ENCODE measurements at regions not wholly inside any gene's neighbourhood (a gene's known extent, or its start where the extent isn't known, plus 50 kb on each side); places are given as distances from the start of the nearest gene placed in this dataset.

DNA sequence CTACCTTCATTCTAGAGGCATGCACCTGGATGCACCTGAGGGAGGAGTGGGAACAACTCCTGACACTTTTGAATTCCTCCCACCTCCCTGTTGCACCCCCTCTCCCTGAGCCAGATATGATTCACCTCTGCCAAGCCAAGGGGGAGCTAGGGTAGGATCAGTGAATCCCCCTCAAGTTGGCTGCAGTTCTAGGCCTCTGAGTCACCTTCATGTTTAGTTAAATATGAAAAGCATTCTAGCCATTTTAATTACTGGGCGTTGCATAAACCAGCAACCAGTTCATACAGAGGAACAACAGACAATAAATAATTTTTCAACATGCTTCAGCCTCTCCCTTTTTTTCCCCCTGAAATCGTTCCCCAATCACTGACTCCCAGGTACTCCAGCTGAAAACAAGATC is 1440.2 kb downstream of the ADGRL3 start:
- Histone ChIP-seq H3K9me3 (no peaks in the 10 kb centered on the region), H3K27me3 (no peaks in the 10 kb centered on the region), H3K4me1 (no peaks in the 10 kb centered on the region), H3K4me3 (no peak overlapping the region), H3K27ac (no peak overlapping the region), H3K36me3 (no peaks in the 10 kb centered on the region)
- TF ChIP-seq POLR2A (IDR thresholded peaks at IDR 0.05), result no peak
- TF ChIP-seq, protein P1, sequence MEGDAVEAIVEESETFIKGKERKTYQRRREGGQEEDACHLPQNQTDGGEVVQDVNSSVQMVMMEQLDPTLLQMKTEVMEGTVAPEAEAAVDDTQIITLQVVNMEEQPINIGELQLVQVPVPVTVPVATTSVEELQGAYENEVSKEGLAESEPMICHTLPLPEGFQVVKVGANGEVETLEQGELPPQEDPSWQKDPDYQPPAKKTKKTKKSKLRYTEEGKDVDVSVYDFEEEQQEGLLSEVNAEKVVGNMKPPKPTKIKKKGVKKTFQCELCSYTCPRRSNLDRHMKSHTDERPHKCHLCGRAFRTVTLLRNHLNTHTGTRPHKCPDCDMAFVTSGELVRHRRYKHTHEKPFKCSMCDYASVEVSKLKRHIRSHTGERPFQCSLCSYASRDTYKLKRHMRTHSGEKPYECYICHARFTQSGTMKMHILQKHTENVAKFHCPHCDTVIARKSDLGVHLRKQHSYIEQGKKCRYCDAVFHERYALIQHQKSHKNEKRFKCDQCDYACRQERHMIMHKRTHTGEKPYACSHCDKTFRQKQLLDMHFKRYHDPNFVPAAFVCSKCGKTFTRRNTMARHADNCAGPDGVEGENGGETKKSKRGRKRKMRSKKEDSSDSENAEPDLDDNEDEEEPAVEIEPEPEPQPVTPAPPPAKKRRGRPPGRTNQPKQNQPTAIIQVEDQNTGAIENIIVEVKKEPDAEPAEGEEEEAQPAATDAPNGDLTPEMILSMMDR (IDR thresholded peaks at IDR 0.05), result no peak
- DNase-seq, result no peak

DNA sequence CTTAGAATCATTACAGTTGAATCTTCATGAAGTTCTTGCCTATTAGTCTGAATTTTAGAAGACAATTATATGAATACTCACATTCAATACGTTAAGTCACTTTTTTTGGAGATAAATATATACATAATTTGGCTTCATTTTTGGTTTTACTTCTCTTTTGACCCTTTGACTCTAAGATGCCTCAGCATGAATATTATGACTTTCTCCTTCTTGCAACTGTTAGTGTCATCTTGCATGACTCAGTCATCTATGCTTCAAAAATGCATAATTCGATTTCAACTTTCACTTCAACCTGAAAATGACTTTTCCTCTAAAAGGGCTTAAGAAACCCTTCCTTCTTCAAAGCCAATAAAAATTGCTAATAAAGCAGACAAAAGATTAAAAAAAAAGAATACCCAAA is 1427.5 kb downstream of the ADGRL3 start:
- no peaks in the 10 kb centered on the region for H3K4me1 ChIP-seq
- no peak overlapping the region for H3K4me3 ChIP-seq
- DNase-seq, result no peak
- no peaks in the 10 kb centered on the region for H3K27me3 ChIP-seq
- no peak overlapping the region for H3K27ac ChIP-seq
- TF ChIP-seq POLR2A (IDR thresholded peaks at IDR 0.05), result no peak
- TF ChIP-seq, protein P1 (IDR thresholded peaks at IDR 0.05), result no peak
- H3K9me3 ChIP-seq, result no peaks in the 10 kb centered on the region
- no peaks in the 10 kb centered on the region for H3K36me3 ChIP-seq

DNA sequence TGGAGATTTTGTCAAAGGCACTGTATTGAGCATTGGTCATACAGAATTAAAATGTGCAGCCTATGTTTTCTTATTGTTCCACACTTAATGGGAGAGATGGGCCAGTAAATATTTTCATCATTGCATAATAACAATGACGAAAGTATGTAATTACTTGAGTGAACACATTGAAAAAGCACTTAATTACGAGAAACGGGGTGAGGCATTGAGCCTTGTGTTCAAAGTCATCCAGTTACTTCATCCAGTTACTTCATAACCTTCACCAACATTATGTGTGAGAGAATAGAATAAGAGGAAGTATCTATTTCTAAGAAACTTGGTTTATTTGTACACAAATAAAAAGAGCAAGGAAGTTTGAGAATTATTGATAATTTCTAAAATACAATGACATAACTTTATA is 1427.0 kb downstream of the ADGRL3 start:
- Histone ChIP-seq H3K36me3 (no peaks in the 10 kb centered on the region), H3K9me3 (no peaks in the 10 kb centered on the region), H3K27ac (no peak overlapping the region), H3K27me3 (no peaks in the 10 kb centered on the region), H3K4me3 (no peak overlapping the region), H3K4me1 (no peaks in the 10 kb centered on the region)
- no peak for DNase-seq
- TF ChIP-seq, protein P1 (IDR thresholded peaks at IDR 0.05), result no peak

DNA sequence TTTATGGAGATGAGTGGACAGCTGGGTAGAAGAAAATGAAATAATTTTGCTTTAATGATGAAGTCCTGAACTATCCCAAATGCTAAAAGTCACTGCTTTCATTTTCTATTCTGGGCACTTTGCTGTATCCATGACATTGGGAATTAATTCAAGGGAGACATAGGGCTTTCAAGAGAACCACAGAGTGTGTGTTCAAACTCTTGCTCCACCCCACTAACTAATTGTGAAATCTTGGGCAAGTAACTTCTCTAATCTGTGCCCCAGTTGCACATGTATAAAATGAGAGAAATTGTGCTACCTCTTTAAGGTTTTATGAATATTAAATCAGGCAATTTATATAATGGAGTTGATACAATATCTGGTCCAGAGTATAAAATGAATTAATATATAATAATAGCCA is 1422.0 kb downstream of the ADGRL3 start:
- Histone ChIP-seq H3K4me1 (no peaks in the 10 kb centered on the region), H3K4me3 (no peak overlapping the region), H3K27ac (no peak overlapping the region), H3K9me3 (no peaks in the 10 kb centered on the region), H3K36me3 (no peaks in the 10 kb centered on the region), H3K27me3 (no peaks in the 10 kb centered on the region)
- no peak for DNase-seq
- no peak for TF ChIP-seq POLR2A (IDR thresholded peaks at IDR 0.05)
- TF ChIP-seq, protein P1 (IDR thresholded peaks at IDR 0.05), result no peak

DNA sequence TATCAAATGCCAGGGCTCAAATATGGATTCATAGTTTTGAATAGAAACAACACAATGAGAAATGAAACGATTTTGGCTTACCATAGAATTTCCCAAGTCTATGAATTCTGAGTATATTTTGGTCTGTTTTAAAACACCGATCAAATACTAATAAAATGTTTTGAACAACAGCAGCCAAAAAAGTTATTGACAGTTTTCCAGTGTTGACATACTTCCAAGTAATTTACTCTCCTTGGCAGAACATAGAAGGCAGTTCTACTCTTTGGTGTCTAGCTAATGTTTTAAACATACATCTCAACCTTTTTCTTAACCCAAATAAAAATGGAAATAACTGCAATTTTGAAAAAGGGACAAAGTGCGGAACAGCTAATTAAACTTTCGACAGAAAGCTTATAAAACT is 1419.8 kb downstream of the ADGRL3 start:
- no peaks in the 10 kb centered on the region for H3K4me1 ChIP-seq
- no peak for DNase-seq
- H3K27ac ChIP-seq, result no peak overlapping the region
- no peaks in the 10 kb centered on the region for H3K27me3 ChIP-seq
- H3K36me3 ChIP-seq, result no peaks in the 10 kb centered on the region
- H3K9me3 ChIP-seq, result no peaks in the 10 kb centered on the region
- no peak overlapping the region for H3K4me3 ChIP-seq
- TF ChIP-seq, protein P1 (IDR thresholded peaks at IDR 0.05), result no peak
- no peak for TF ChIP-seq POLR2A (IDR thresholded peaks at IDR 0.05)

DNA sequence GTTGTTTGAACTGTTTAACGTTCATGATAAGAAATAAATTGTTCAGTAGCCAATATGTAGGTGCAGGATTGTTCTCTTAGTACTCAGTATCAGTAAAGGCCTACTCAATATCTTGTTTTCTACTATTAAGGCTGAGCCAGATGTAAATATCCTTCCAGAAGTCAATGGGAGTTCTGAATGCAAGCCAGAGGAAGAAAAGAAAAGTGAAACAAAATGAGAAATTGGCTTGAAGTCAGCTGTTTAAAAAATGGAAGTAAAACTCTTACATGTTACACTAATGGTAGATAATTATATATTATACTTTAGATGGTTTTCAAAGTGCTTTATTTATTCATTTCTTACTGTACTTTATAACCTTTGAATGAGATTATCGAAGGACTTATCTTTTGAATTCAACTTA is 1417.9 kb downstream of the ADGRL3 start:
- Histone ChIP-seq H3K9me3 (no peaks in the 10 kb centered on the region), H3K27ac (no peak overlapping the region), H3K36me3 (no peaks in the 10 kb centered on the region), H3K4me1 (no peaks in the 10 kb centered on the region), H3K4me3 (no peak overlapping the region), H3K27me3 (no peaks in the 10 kb centered on the region)
- TF ChIP-seq POLR2A (IDR thresholded peaks at IDR 0.05), result no peak
- TF ChIP-seq, protein P1 (IDR thresholded peaks at IDR 0.05), result no peak
- DNase-seq, result no peak

Data from Peyer's patch (tissue), 4 donors.